GM23248 (cell line): ENCODE measurements at regions not wholly inside any gene's neighbourhood (a gene's known extent, or its start where the extent isn't known, plus 50 kb on each side); places are given as distances from the start of the nearest gene placed in this dataset.
A peak's percentile ranks its signal among the peaks of the same experiment; 100 is the strongest.

Experiments
- DNase-seq: peaks from one replicate; pipeline ENCODE4 v3.0.0-alpha.2; 2015
- H2AFZ ChIP-seq: fragments of 200-600 bp; sonication (generic); 2 replicates; pipeline ENCODE4 v1.6.1; 2016; ENCODE audit warnings: antibody characterized with exemption
- H3F3A ChIP-seq: fragments of 200-600 bp; sonication (generic); 2 replicates; pipeline ENCODE4 v1.6.1; 2016; ENCODE audit warnings: mild to moderate bottlenecking, antibody characterized with exemption, mixed run types; ENCODE audit not compliant: insufficient read depth
- H3K27ac ChIP-seq: fragments of 200-600 bp; sonication (generic); 2 replicates; pipeline ENCODE4 v1.5.1; 2016; ENCODE audit warnings: mild to moderate bottlenecking
- H3K27me3 ChIP-seq: fragments of 200-600 bp; sonication (generic); replicated peaks from 2 replicates; pipeline ENCODE4 v1.6.1; 2016; ENCODE audit warnings: mild to moderate bottlenecking; ENCODE audit not compliant: insufficient read depth
- H3K36me3 ChIP-seq: fragments of 200-600 bp; sonication (generic); 2 replicates; pipeline ENCODE4 v1.6.1; 2016; ENCODE audit warnings: low read depth, mild to moderate bottlenecking
- H3K4me1 ChIP-seq: fragments of 200-600 bp; sonication (generic); 2 replicates; pipeline ENCODE4 v1.6.1; 2016; ENCODE audit warnings: mild to moderate bottlenecking; ENCODE audit not compliant: insufficient read depth
- H3K4me2 ChIP-seq: fragments of 200-600 bp; sonication (generic); one replicate; pipeline ENCODE4 v1.6.1; 2016; ENCODE audit warnings: mild to moderate bottlenecking; ENCODE audit not compliant: unreplicated experiment
- H3K4me3 ChIP-seq: fragments of 200-600 bp; sonication (generic); 2 replicates; pipeline ENCODE4 v1.5.1; 2016; ENCODE audit warnings: mild to moderate bottlenecking
- H3K79me2 ChIP-seq: fragments of 200-600 bp; sonication (generic); 2 replicates; pipeline ENCODE4 v1.6.1; 2016; ENCODE audit warnings: mild to moderate bottlenecking; ENCODE audit not compliant: insufficient read depth
- H3K9ac ChIP-seq: fragments of 200-600 bp; sonication (generic); 2 replicates; pipeline ENCODE4 v1.6.1; 2016; ENCODE audit warnings: mild to moderate bottlenecking
- H3K9me2 ChIP-seq: fragments of 200-600 bp; sonication (generic); 2 replicates; pipeline ENCODE4 v1.6.1; 2016; ENCODE audit warnings: mixed run types, mild to moderate bottlenecking, moderate library complexity; ENCODE audit not compliant: insufficient read depth
- H3K9me3 ChIP-seq: fragments of 200-600 bp; sonication (generic); one replicate; pipeline ENCODE4 v1.6.1; 2017; ENCODE audit warnings: low read depth
- H4K20me1 ChIP-seq: fragments of 200-600 bp; sonication (generic); 2 replicates; pipeline ENCODE4 v1.6.0; 2016; ENCODE audit not compliant: insufficient read depth
- EZH2 ChIP-seq: fragments of 200-600 bp; sonication (generic); IDR thresholded peaks from 2 replicates; pipeline ENCODE4 v1.6.1; 2018; ENCODE audit warnings: antibody characterized with exemption, mild to moderate bottlenecking; ENCODE audit not compliant: insufficient read depth, poor library complexity, severe bottlenecking
- EZH2phosphoT487 ChIP-seq: fragments of 200-600 bp; sonication (generic); IDR thresholded peaks from 2 replicates; pipeline ENCODE4 v1.6.1; 2018; ENCODE audit warnings: antibody characterized with exemption, moderate library complexity, mild to moderate bottlenecking, low read depth; ENCODE audit not compliant: insufficient read depth
- WGBS, 2 experiments: methylation state at CpG; one replicate each; pipeline ENCODE4 v1.1.6; 2015 to 2017; ENCODE audit warnings: low lambda C conversion rate in 2 of 2, low coverage in 1 of 2; ENCODE audit errors: missing lambda C conversion rate in 2 of 2; 5-methylcytosine and 5-hydroxymethylcytosine counted together
- in situ Hi-C: fragments of 300-500 bp; cut with MboI; formaldehyde crosslinking; loops from 2 replicates; pipeline ENCODE4 v1.15.0; 2020

DNA sequence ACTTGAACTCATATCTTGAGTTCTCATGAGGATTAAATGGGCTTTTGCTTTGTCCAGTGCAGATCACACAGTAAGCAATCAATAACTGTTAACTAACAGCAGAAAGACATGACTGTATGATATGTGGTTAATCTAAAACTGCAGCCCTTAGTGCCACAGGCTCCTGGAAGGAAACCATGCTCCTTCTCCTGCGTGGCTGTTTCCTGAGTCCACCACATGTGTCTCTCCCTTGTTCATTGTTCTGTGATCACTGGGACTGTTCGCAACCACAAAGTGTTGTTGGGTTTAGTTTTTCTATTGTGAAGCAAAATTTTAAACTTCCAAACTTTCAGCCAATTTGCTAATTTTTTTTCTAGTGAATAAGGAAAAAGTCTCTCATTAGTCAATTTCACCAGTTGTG lies 130.9 kb upstream of the PTPRM start:
- WGBS, 2 experiments = 71 to 82% methylated on average over 2 of the region's 2 CpGs
- Histone ChIP-seq H3K9ac (no peak overlapping the region), H3K9me3 (no peaks in the 10 kb centered on the region), H3K9me2 (no peaks in the 10 kb centered on the region), H3K4me1 (no peaks in the 10 kb centered on the region), H2AFZ (no peak overlapping the region), H3K27me3 (0 out of 2 replicates have a peak, but pooled peaks cover 4% of the 10 kb centered on the region), H3K79me2 (no peaks in the 10 kb centered on the region), H3K36me3 (no peaks in the 10 kb centered on the region), H3K4me2 (no peak overlapping the region), H3F3A (no peaks in the 10 kb centered on the region), H3K4me3 (no peak overlapping the region), H4K20me1 (no peaks in the 10 kb centered on the region), H3K27ac (no peak overlapping the region)
- no peak for DNase-seq
- in situ Hi-C loops = no loop called here
- TF ChIP-seq EZH2 (no peak), EZH2phosphoT487 (no peak)

- H4K20me1 ChIP-seq = no peaks in the 10 kb centered on the region
- H3K36me3 ChIP-seq = no peaks in the 10 kb centered on the region
- no peaks in the 10 kb centered on the region for H3K9me2 ChIP-seq
- in situ Hi-C loops = no loop called here
- no peak overlapping the region for H3K4me2 ChIP-seq
- H3K27ac ChIP-seq = no peak overlapping the region
- TF ChIP-seq EZH2 (no peak), EZH2phosphoT487 (no peak)
- DNase-seq = no peak
- H3K79me2 ChIP-seq = no peaks in the 10 kb centered on the region
- no peaks in the 10 kb centered on the region for H3K4me1 ChIP-seq
- no peaks in the 10 kb centered on the region for H3K9me3 ChIP-seq
- H2AFZ ChIP-seq = no peak overlapping the region
- no peak overlapping the region for H3K4me3 ChIP-seq
- H3F3A ChIP-seq = no peaks in the 10 kb centered on the region
- H3K9ac ChIP-seq = no peak overlapping the region
- WGBS, 2 experiments = 75% methylated on average over 7 of the region's 7 CpGs
- 0 out of 2 replicates have a peak, but pooled peaks cover 6% of the 10 kb centered on the region for H3K27me3 ChIP-seq
These were observed 129.2 kb upstream of the PTPRM start for GRCh38 chr18:7437870-7438269.

DNA sequence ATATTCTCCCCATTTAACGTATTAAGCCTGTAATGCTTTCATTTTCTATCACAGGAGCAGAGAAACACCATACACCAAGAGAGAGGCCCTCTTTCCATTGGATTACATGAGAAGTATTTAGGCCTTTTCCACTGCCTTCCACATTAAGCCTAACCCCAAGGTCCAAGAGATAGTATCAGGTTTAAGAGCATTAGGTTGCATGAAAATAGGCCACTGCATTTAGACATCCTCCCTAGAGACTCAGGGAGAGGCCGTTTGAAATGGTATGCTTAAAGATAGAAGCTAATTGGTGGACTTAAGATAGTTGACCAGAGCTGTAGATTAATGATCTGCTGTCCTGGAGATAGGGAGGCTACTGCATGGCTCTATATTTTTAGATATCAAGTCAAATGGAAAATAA lies 128.5 kb upstream of the PTPRM start:
- in situ Hi-C loops = no loop called here
- H3K9me2 ChIP-seq = no peaks in the 10 kb centered on the region
- no peaks in the 10 kb centered on the region for H3K36me3 ChIP-seq
- no peak for DNase-seq
- H3K79me2 ChIP-seq = no peaks in the 10 kb centered on the region
- no peaks in the 10 kb centered on the region for H3K4me1 ChIP-seq
- H3K9me3 ChIP-seq = no peaks in the 10 kb centered on the region
- H3F3A ChIP-seq = no peaks in the 10 kb centered on the region
- TF ChIP-seq EZH2phosphoT487 = no peak
- TF ChIP-seq EZH2 = no peak
- H4K20me1 ChIP-seq = no peaks in the 10 kb centered on the region
- no peak overlapping the region for H3K9ac ChIP-seq
- H2AFZ ChIP-seq = no peak overlapping the region
- no peak overlapping the region for H3K27ac ChIP-seq
- H3K27me3 ChIP-seq = 0 out of 2 replicates have a peak, but pooled peaks cover 6% of the 10 kb centered on the region
- H3K4me2 ChIP-seq = no peak overlapping the region
- H3K4me3 ChIP-seq = no peak overlapping the region
- 22 to 31% methylated on average over 2 of the region's 2 CpGs for WGBS, 2 experiments

DNA sequence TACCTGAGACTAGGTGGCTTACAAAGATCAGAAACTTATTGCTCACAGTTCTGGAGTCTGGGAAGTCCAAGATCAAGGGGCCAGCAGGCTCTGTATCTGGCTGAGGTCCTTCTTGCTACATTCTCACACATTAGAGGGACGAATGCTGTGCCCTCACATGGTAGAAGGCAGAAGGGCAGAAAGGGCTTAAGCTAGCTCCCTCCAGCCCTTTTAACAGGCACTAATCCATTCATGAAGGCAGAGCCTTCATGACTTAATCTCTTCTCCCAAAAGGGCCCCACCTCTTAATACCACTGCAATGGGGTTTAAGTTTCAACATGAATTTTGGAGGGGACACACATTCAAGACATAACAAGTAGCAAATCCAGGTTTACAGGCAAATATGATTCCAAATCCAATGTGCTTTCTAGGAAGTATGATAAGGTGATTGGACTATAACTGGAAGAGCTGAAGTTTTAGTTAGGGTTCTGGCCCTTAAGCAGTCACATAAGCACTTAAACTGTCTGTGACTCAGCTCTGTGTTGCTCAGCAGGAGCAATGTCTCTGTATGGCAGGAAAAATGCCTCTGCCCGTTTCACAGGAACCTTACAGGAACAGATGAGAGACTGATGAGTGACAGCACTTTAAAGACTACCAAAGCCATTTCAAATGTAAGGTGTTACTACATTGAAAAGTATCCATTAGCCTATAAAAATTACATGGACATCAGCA lies 119.6 kb upstream of the PTPRM start:
- no peak for TF ChIP-seq EZH2
- no peak for TF ChIP-seq EZH2phosphoT487
- H2AFZ ChIP-seq = no peak overlapping the region
- H3K27ac ChIP-seq = no peak overlapping the region
- H3K27me3 ChIP-seq = no peaks in the 10 kb centered on the region; the same call in none of the 2 replicates
- WGBS, 2 experiments = 13 to 31% methylated on average over 2 of the region's 2 CpGs
- no peak overlapping the region for H3K4me2 ChIP-seq
- DNase-seq = peak; percentile 18
- no peaks in the 10 kb centered on the region for H3K79me2 ChIP-seq
- H3K36me3 ChIP-seq = no peaks in the 10 kb centered on the region
- no peak overlapping the region for H3K9ac ChIP-seq
- no peaks in the 10 kb centered on the region for H3K9me3 ChIP-seq
- H3K4me1 ChIP-seq = no peaks in the 10 kb centered on the region
- H3F3A ChIP-seq = no peaks in the 10 kb centered on the region
- in situ Hi-C loops = no loop called here
- no peaks in the 10 kb centered on the region for H3K9me2 ChIP-seq
- no peaks in the 10 kb centered on the region for H4K20me1 ChIP-seq
- H3K4me3 ChIP-seq = no peak overlapping the region
